Osteoblast (primary cell): ENCODE measurements at regions not wholly inside any gene's neighbourhood (a gene's known extent, or its start where the extent isn't known, plus 50 kb on each side); places are given as distances from the start of the nearest gene placed in this dataset.

Experiments
- DNase-seq: peaks from one replicate; pipeline ENCODE4 v3.0.0; 2011; ENCODE audit warnings: low spot score, mixed read lengths; ENCODE audit not compliant: insufficient read length; ENCODE audit errors: missing footprints
- H2AFZ ChIP-seq: 2 replicates; pipeline ENCODE4 v1.6.0; 2011; ENCODE audit warnings: mild to moderate bottlenecking, low read length
- H3K27ac ChIP-seq: 2 replicates; pipeline ENCODE4 v1.5.1; 2011; ENCODE audit warnings: mild to moderate bottlenecking, low read depth, low read length, moderate library complexity
- H3K27me3 ChIP-seq: 2 replicates; pipeline ENCODE4 v1.6.0; 2012; ENCODE audit warnings: mild to moderate bottlenecking, control low read depth, inconsistent platforms, low read length, moderate library complexity; ENCODE audit not compliant: insufficient read depth
- H3K36me3 ChIP-seq: 2 replicates; pipeline ENCODE4 v1.5.1; 2011; ENCODE audit warnings: mild to moderate bottlenecking, low read length, control low read depth, moderate library complexity; ENCODE audit not compliant: insufficient read depth
- H3K4me1 ChIP-seq: 2 replicates; pipeline ENCODE4 v1.5.1; 2011; ENCODE audit warnings: mild to moderate bottlenecking, low read length, control low read depth, moderate library complexity; ENCODE audit not compliant: insufficient read depth
- H3K4me2 ChIP-seq: 2 replicates; pipeline ENCODE4 v1.6.0; 2011; ENCODE audit warnings: mild to moderate bottlenecking, low read length; ENCODE audit not compliant: insufficient read depth
- H3K4me3 ChIP-seq: fragments of 200-600 bp; sonication (generic); 3 replicates; pipeline ENCODE4 v1.5.1; 2012; ENCODE audit warnings: mild to moderate bottlenecking, low read length, inconsistent platforms; ENCODE audit not compliant: insufficient read depth
- H3K79me2 ChIP-seq: 2 replicates; pipeline ENCODE4 v1.6.0; 2012; ENCODE audit warnings: mild to moderate bottlenecking, low read length, control low read depth, inconsistent platforms; ENCODE audit not compliant: insufficient read depth
- H3K9me3 ChIP-seq: 2 replicates; pipeline ENCODE4 v1.5.1; 2011; ENCODE audit warnings: low read depth, low read length, control low read depth
- H4K20me1 ChIP-seq: 2 replicates; pipeline ENCODE4 v1.6.0; 2012; ENCODE audit warnings: mild to moderate bottlenecking, low read length, control low read depth; ENCODE audit not compliant: insufficient read depth
- CTCF ChIP-seq: IDR thresholded peaks from 2 replicates; pipeline ENCODE4 v1.5.1; 2011; ENCODE audit warnings: mild to moderate bottlenecking, low read depth, low read length, moderate library complexity; ENCODE audit errors: extremely low read depth

GRCh38 chr5:83404182-83404716 is 67.3 kb upstream of the VCAN start:
- Histone ChIP-seq H3K36me3 (no peaks in the 10 kb centered on the region), H3K4me2 (no peak overlapping the region), H2AFZ (peak overlapping the region; percentile 9), H3K4me1 (no peaks in the 10 kb centered on the region), H3K79me2 (no peaks in the 10 kb centered on the region), H3K9me3 (no peaks in the 10 kb centered on the region), H4K20me1 (no peaks in the 10 kb centered on the region), H3K4me3 (no peak overlapping the region), H3K27ac (no peak overlapping the region), H3K27me3 (no peaks in the 10 kb centered on the region)
- no peak for DNase-seq
- TF ChIP-seq CTCF: no peak

- Histone ChIP-seq H4K20me1 (no peaks in the 10 kb centered on the region), H3K79me2 (no peaks in the 10 kb centered on the region), H3K36me3 (no peaks in the 10 kb centered on the region), H3K27ac (no peak overlapping the region), H2AFZ (peak overlapping the region; percentile 7), H3K9me3 (no peaks in the 10 kb centered on the region), H3K4me3 (no peak overlapping the region), H3K27me3 (no peaks in the 10 kb centered on the region), H3K4me1 (no peaks in the 10 kb centered on the region), H3K4me2 (no peak overlapping the region)
- no peak for TF ChIP-seq CTCF
- no peak for DNase-seq
Measured at GRCh38 chr5:83405662-83406061, 65.9 kb upstream of the VCAN start.

DNA sequence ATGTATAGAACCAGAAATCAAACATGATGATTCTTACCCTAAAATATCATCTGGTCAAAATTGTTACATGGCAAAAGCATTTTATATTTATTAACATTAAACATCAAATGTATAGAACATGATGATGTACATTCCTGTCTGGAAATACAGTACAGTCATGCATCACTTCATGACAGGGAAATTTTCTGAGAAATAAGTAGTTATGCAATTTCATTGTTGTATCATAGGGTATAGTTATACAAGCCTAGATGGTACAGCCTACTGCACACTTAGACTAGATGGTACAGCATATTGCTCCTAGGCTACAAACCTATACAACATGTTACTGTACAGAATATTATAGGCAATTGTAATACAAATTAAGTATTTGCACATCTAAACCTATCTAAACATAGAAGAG is 64.6 kb upstream of the VCAN start:
- Histone ChIP-seq H3K27ac (no peak overlapping the region), H3K79me2 (no peaks in the 10 kb centered on the region), H4K20me1 (no peaks in the 10 kb centered on the region), H3K27me3 (no peaks in the 10 kb centered on the region), H3K36me3 (no peaks in the 10 kb centered on the region), H3K4me3 (no peak overlapping the region), H3K9me3 (no peaks in the 10 kb centered on the region), H2AFZ (no peak overlapping the region), H3K4me2 (no peak overlapping the region), H3K4me1 (no peaks in the 10 kb centered on the region)
- no peak for DNase-seq
- TF ChIP-seq CTCF: no peak

- DNase-seq: no peak
- no peak overlapping the region for H3K27ac ChIP-seq
- H2AFZ ChIP-seq: no peak overlapping the region
Measured at GRCh38 chr5:83407931-83408330, 63.6 kb upstream of the VCAN start.

More at GRCh38 chr5:83407931-83408330, 63.6 kb upstream of the VCAN start:
- no peaks in the 10 kb centered on the region for H4K20me1 ChIP-seq
- TF ChIP-seq CTCF: no peak
- H3K4me1 ChIP-seq: no peaks in the 10 kb centered on the region
- no peaks in the 10 kb centered on the region for H3K9me3 ChIP-seq
- H3K36me3 ChIP-seq: no peaks in the 10 kb centered on the region
- no peaks in the 10 kb centered on the region for H3K79me2 ChIP-seq
- H3K27me3 ChIP-seq: no peaks in the 10 kb centered on the region
- H3K4me2 ChIP-seq: no peak overlapping the region
- no peak overlapping the region for H3K4me3 ChIP-seq
